GM18858 (cell line): ENCODE measurements at regions not wholly inside any gene's neighbourhood (a gene's known extent, or its start where the extent isn't known, plus 50 kb on each side); places are given as distances from the start of the nearest gene placed in this dataset.
"Not testable (repeated sequence)": the region's sequence is repeated elsewhere in the genome, so short reads cannot be mapped to it uniquely, and the experiment has no call there.

Experiments used
- ATAC-seq: cut with Tn5 transposase; IDR thresholded peaks from one replicate; pipeline ENCODE4 v1.9.1; 2021; ENCODE audit not compliant: unreplicated experiment

DNA sequence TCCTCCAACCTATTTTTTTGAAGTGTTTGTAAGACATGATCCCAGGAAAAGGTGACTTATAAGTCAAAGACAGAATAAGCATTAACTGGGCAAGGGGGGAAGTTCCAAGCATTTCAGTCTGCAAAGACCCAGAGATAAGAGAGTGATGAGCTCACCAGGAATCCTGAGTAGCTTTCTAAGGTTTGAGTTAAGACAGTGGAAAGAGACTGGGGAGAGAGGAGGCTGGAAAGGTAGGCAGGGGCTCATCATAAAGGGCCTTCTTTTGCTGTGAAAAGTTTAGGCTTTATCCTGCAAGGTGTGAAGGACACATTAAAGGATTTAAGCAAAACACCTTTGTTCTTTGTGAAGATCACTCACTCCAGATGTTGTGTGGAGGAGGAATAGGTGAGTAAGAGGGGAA, 438.8 kb downstream of the CHL1 start:
- no peak for ATAC-seq

GRCh38 chr3:643376-643775, 446.8 kb downstream of the CHL1 start:
- ATAC-seq: no peak

DNA sequence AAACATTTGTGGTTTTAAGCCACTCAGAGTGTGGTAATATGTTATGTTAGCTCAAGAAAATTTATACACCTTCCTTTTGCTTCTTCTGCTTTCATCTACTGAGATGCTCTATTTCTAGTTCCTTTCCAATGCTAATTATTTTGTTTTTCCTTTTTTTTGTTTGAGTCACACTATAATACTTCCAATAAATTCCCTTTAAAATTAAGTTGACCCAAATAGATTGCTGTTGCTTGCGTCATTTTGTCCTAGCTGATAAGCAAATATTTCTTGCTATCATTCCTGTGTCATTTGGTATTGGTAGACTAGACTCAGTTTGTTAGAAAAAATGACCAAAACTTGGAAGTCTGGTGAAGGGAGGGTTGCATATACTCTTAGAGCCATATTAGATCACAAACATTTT, 437.0 kb upstream of the CNTN6 start:
- ATAC-seq: no peak

DNA sequence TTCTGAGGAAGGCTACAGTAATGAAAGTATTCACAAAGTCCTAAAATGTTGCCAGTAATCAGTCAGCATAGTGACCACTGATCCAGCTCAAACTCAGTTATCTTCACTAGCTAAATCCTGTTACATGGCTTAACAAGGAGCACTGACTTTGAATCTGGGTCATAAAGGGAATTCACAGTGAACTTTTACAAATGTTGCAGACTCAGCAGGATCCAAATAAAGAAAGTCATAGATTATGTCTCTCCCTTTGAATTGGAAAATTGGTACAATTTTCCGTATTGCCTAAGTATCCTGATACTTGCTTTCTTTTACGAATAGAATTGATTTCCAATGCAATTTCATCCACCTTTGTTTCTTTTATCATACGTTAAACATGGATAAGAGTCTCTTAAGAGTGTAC, 431.5 kb upstream of the CNTN6 start:
- ATAC-seq: no peak

GRCh38 chr3:674116-674515, 418.7 kb upstream of the CNTN6 start:
- no peak for ATAC-seq

GRCh38 chr3:675846-676245, 417.0 kb upstream of the CNTN6 start:
- no peak for ATAC-seq

GRCh38 chr3:683770-684169, 409.1 kb upstream of the CNTN6 start:
- ATAC-seq: no peak

DNA sequence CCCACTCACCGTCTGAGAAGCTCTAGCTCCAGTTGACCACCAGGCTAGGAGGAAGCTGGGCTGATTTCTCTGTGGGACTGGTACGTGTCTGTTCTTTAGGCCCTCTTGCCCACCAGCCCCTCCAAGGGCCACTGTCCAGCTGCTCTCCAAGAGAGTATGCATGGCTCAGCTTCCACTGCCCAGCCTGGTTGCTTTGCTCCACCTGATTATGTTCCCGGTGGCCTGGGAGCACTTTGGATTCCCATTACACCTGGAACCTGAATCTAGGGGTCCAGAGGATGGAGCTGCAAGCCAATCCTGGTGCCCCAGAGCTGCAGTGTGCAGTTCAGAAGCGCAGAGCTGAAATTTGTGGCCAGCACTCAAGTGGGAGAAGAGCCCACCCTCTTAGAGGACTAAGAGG, 402.1 kb upstream of the CNTN6 start:
- no peak for ATAC-seq

- ATAC-seq: no peak
Measured at GRCh38 chr3:700514-700913, 392.3 kb upstream of the CNTN6 start.

DNA sequence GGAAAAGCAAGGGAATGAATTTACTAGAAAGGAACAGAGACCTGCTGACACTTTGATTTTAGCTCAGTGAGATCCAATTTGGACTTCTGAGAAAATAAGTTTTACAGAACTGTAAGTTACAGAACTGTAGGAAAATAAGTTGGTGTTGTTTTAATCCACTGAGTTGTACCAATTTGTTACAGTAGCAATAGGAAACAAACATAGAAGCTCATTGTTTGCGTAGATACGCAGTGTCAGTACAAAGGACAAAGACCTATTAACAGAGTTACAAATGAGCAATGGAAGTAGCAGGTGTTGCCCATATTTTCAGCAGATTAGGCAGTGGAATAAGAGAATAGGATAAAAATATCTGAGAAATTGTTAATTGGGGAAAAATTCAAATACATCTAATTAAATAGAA, 385.8 kb upstream of the CNTN6 start:
- ATAC-seq: no peak

DNA sequence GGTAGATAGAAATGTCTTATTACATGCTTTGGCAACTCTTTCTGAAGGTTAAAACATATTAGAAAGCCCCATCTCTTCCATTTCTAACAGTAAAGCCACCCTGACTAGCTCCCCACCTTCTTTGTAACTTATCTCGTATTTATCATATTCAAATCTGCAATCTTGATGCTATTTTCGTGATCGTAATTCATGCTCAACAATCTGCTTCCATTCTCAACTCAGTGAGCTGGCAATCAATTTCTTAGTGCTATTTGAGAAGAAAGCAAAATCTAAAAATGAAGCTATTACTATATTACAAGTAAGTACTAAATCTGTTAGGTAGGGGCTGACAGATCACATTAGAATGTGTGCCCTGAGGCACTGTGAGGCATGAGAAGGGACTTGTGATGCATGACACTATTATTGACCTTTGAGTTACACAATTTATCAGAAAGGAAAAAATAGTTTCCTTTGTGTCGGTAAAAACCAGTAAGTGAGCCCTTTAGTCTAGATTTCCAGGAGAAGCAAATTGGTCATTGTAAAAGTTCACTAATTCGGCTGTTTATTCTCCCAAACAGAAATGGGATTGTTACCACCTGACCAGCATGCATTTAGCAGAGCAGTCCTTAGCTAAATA, 379.7 kb upstream of the CNTN6 start:
- no peak for ATAC-seq

- ATAC-seq: no peak
Measured at GRCh38 chr3:713947-714620, 378.7 kb upstream of the CNTN6 start.

- no peak for ATAC-seq
Measured at GRCh38 chr3:721086-721485, 371.7 kb upstream of the CNTN6 start.

GRCh38 chr3:732326-732928, 360.4 kb upstream of the CNTN6 start:
- peak; percentile 50 for ATAC-seq

GRCh38 chr3:733313-733712, 359.5 kb upstream of the CNTN6 start:
- ATAC-seq: no peak

- no peak for ATAC-seq
Measured at GRCh38 chr3:757711-758110, 335.1 kb upstream of the CNTN6 start.

DNA sequence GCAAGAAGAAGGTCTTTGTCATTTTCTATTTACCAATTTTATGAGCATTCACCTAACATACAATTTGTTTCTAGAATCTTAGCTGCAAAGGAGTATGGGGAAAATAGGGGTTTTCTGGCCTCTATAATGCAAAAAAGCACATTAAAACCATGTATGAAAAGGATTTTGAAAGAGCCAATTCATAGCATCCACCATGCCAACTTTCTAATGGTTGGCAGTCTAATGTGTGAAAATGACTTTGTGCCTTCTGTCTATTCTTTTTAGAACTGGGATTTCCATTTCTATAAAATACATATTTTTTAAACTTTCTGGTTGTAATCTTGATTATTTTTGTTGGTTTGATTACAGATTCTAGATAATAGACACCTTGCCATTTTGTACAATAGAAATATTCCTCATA, 333.7 kb upstream of the CNTN6 start:
- no peak for ATAC-seq

GRCh38 chr3:773433-773832, 319.4 kb upstream of the CNTN6 start:
- ATAC-seq: not testable (repeated sequence)

DNA sequence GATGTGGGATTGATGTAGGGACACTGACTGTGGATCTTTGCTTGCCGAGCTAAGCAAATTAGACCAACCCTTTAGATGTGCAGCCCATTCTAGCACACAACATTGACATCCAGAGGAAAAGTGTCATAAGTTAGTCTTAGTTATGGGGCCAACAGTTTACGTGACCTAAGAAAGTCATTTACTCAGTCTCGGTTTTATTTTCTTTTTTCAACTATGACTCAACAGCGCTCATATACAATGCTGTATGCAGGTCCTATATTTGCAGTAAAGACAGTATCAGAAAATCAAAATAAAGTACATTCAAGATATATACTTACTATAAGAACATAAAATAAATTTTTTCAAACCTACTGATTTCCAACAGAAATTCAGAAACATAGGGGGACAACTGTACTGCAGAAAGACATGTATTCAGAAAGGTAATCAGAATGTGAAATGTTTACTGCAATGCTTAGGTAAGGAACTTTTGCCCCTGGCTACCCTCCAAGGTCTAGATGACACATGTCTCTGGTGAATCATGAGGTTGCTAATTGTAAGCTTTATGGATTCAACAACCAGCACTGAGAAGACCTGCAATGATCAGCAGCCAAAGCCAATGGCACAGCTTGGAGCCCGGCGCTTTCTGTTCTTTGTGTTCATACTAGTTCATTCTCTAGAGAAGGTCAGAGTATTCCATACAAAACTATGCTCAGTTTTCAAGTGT, 317.5 kb upstream of the CNTN6 start:
- ATAC-seq: no peak

- no peak for ATAC-seq
Measured at GRCh38 chr3:780505-780904, 312.3 kb upstream of the CNTN6 start.

DNA sequence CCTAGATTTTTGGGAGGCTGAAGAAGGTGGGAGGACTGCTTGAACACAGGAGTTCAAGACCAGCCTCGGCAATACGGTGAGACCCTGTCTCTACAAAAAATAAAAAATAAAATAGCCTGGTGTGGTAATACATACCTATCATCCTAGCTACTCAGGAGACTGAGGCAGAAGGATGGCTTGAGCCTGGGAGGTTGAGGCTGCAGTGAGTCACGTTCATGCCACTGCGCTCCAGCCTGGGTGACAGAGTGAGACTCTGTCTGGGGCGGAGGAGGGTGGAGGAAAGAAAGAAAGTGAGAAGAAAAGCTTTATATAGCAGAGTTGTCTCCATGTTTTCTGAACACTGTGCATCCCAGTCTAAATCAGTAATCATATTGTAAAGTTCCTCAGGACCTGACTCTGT, 301.4 kb upstream of the CNTN6 start:
- ATAC-seq: no peak

DNA sequence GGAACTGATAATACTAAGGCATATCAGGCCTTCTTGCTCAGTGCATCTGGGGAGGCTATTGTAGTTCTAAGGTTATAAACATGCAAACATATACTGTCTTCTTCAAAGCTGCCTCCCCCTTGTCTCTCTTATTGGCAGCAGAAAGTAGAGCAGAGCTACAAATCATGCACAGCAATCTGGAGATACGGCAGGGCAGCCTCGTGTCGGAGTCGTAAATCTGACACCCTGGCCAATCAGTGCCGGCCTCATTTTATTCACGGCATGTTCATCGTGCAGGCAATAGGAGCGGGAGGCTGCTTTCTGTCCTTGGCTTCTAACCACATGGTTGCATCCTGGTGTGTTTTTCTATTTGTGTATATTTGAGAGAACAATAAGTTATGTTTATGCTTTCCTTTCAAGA, 300.2 kb upstream of the CNTN6 start:
- no peak for ATAC-seq
